RPMI7951 (cell line): ENCODE measurements at regions not wholly inside any gene's neighbourhood (a gene's known extent, or its start where the extent isn't known, plus 50 kb on each side); places are given as distances from the start of the nearest gene placed in this dataset.

Source experiments
- DNase-seq: peaks from one replicate; pipeline ENCODE4 v3.0.0-alpha.2; 2012; ENCODE audit warnings: low read depth

- peak; percentile 29 for DNase-seq
These were observed 464.8 kb upstream of the RGS6 start for GRCh38 chr14:71467361-71467811.

- no peak for DNase-seq
These were observed 463.5 kb upstream of the RGS6 start for GRCh38 chr14:71468701-71469100.

GRCh38 chr14:71469643-71470335 is 462.4 kb upstream of the RGS6 start:
- DNase-seq: no peak

DNA sequence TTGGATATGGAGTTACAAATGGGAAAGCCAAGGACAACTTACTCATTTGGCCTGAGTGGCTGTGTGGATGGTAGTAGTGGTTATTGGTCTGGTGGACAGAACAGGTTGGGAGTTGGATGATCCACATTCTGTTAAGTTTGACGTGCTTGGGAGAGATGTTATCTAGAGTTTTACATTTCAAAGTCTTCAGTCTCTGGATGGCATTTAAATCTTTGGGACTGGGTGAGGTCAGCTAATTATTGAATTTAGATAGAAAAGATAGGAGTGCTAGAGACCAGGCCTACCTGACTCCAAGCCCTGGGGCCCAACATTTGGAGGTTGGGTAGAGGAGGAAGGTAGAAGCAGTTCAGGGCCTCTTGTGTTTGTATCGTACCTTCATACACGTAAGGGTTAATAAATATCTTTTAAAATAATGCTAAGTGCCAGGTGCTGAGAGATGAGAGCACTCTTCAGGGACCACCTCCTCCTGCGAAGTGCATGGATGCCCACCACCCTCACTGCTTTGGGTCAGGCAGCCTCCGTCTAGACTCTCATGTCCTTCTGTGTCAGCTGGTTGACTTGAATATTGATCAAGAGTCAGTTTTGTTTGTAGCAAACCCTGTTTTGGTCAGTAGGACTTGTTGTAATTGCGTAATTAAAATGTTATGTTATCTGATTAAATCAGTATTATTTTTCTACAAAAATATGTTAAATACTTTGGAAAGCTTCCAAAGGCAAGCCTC is 460.4 kb upstream of the RGS6 start:
- DNase-seq: no peak

DNA sequence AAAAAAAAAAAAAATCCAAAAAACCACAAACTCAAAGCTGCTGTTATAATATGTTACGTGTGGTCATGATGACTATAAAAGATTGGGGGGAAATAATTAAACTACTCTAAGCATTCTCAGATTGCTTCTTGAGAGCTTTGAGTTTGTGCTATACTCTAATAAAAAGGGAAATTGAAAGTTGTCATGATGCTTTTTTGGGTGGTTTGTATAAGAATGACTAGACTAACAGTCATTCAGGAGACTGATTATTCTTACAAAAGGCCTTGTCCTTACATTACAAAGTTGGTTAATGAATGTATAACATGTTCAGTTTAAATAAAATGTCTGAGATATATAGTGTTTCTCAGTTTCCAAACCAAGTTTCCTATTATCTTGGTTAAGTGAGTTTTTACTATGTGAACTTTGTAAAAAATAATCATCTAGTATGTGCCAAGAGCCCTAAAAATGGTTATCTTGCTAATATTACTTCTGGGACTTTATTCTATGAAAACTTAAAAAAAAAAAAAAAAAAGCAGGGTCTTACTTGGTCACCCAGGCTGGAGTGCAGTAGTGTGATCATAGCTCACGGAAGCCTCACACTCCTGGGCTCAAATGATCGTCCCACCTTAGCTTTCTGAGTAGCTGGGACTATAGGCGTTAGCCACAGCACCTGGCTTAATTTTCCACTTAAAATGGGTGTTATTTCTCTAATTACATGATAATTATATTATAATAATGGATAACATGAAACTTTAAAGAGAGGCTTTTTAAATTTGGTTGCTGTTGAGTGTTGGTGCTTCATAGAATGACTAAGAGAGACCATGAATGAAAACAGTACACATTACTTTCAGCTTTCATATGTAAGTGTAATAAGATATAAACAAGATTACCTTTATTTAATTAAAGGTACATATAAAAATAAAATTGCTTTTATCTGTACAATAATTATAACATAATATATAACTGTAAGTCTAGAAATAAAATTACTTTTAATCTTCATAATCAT is 459.6 kb upstream of the RGS6 start:
- peak; percentile 10 for DNase-seq

- DNase-seq: no peak
These were observed 458.4 kb upstream of the RGS6 start for GRCh38 chr14:71473843-71474242.

DNA sequence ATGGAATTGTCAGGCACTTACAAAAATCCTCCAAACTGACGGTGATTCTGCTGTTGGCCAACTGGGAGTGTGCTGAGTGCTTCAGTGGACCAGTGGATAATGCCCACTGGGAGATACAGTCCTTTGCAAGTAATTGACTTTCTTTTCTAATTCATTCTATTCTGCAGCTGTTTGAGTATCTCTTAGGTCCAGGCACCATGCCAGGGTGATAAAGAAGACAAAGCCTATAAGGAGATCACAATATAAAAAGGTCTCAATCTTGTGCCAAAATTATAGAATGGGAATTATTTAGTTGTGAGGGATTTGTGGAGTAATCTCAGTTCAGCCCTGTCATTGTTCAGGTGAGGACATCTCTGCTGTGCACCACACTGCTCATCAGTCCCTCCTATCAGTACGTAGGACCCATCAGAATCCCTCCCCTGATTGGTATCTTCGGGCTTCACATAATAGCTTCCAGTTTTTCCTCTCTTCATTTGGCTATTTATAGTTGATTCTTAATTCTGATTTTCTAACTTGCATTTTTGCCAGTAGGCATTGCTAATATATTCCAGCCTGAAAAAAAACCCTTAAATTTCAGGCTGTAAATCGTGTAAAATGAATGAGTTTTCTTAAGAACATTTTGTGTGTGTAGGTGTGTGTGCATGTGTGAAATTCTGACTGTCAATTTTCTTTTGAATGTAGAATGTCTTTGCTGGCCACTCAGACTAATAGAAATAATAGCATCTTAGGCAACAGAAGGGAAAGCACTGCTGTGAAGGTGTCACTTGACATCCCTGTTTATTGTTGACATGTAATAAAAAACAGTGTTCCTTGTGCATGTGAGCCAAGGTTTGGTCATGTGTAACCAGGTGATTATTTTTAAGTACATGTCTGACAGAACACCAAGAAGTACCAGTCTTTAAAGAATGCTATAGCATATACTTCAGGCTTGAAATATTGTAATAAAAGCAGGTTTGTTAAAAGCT is 457.6 kb upstream of the RGS6 start:
- DNase-seq: no peak

GRCh38 chr14:71475916-71476315 is 456.3 kb upstream of the RGS6 start:
- no peak for DNase-seq

DNA sequence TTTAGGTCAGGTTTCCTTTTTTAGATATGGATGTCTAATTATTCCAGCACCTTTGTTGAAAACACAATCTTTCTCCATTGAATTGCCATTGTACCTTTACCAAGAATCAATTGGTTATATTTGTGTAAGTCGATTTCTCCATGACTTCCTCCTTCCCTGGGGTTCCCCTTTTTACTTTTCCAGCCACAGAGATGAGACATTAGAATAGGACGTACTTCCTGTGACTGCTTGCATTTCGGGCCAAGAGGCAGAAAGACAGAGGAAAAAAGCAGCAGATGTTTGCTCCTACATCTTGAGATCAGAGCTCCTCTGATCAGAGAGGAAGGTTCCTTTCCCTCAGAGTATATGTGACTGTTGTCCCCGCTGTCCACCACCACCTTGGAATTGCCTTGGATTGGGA is 453.7 kb upstream of the RGS6 start:
- DNase-seq: peak; percentile 68

GRCh38 chr14:71481021-71481654 is 451.1 kb upstream of the RGS6 start:
- no peak for DNase-seq

DNA sequence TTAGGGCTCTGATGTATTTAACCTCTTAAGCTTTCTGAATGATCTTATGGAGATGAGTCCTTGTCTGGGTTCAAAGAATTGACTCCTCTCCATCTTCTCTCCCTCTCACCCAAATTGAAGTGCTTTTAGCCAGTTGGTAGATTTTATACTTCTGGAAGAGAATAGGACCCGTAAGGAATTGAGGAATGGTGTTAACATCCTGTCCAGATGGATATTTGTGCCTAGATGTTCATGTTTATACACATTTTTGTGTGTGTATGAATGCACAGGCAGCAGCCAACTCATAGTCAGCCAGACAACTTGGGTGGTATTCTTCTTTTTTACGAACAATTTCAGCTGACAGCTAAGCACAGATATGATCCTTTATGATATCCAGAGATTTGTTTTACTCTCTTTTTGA is 449.6 kb upstream of the RGS6 start:
- no peak for DNase-seq

GRCh38 chr14:71483154-71483553 is 449.1 kb upstream of the RGS6 start:
- DNase-seq: no peak

DNA sequence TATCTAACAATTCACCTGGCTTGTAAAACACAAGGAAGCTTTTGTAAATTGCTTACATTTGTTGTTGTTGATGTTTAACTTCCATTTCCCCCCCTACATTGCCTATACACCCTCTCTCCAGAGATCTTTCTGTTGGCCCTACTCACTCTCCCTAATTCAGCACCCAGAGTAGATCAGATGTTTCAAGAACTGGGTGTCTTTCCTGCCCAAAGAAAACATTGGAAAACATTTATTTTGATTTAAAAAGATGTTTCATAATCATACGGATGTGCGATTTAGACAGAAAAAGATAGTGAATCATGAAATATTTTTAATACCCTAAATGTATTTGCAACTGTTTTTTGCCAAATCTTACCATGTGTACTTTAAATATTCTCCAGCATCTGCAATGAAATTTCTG is 446.4 kb upstream of the RGS6 start:
- DNase-seq: no peak

DNA sequence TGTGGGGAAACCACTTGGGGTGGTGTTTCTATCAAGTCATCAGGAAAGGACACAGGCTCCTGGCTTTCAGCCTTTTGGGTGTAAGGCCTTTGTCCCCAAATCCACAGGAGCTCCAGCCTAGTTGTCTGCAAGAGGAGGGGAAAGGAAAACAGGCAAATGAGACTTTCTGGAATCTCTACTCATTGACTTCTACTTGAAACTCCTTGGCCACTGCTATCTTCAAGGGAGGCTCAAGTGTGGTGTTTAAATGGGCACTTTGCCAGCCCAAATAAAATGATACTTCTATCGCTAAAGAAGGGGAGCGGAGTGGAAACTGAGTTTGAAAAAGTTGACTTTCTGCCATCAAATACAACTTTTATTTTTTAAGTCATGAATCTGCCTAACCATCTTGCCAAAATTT is 445.9 kb upstream of the RGS6 start:
- no peak for DNase-seq

- no peak for DNase-seq
These were observed 444.8 kb upstream of the RGS6 start for GRCh38 chr14:71487449-71487848.

- DNase-seq: peak; percentile 42
These were observed 444.3 kb upstream of the RGS6 start for GRCh38 chr14:71487941-71488340.

DNA sequence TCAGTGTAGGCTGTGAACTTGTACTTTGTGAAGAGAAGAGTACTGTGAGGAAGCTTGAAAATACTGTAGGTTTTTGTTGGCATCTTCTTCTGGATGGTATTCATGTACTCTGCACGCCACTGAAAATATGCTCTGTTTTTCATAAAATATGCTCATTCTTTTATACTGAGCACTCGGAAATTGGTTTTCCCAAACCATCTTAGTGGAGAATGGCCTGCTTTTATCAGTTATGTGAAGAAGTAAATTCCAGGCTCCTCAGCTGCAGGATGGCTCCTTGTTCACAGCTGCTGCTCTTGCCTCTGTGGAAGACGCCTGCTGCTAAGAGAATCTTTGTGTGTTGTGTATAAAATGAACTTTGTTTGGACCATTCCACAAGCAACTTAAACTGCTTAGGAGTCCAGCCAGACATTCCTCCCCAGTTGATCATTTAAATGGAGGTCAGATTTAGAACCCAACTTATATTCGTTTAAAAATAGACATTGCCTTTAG is 443.5 kb upstream of the RGS6 start:
- peak; percentile 51 for DNase-seq

DNA sequence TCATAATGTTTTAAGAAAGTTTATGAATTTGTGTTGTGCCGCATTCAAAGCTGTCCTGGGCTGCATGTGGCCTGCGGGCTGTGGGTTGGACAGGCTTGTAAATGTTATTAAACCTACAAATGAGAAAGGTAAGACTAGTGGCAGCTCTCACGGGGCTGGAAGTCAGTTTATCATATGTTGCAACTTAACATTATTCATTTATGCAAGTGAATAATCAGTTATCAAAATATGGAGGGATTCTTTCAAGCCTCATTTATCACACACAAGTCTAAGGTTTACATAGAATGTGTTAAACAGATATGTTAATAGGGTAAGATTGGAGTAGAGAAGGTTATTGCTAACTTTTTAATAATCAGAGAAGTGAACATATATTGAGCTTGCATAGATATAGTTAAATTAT is 442.5 kb upstream of the RGS6 start:
- no peak for DNase-seq

GRCh38 chr14:71491931-71492330 is 440.3 kb upstream of the RGS6 start:
- peak; percentile 14 for DNase-seq

- DNase-seq: peak; percentile 21
These were observed 439.9 kb upstream of the RGS6 start for GRCh38 chr14:71492346-71492745.
